Spinal cord (tissue), 9 donors: ENCODE measurements at regions not wholly inside any gene's neighbourhood (a gene's known extent, or its start where the extent isn't known, plus 50 kb on each side); places are given as distances from the start of the nearest gene placed in this dataset.
"Not testable (repeated sequence)": the region's sequence is repeated elsewhere in the genome, so short reads cannot be mapped to it uniquely, and the experiment has no call there.

Experiments used
- DNase-seq, 6 donors: peaks; one replicate each; pipeline versions ENCODE4 v3.0.0 to v3.0.0-alpha.2; 2013 to 2015; ENCODE audit warnings: low spot score in 6 of 6, low read depth in 4 of 6
- H3K27ac ChIP-seq: one replicate; pipeline ENCODE4 v1.5.1; 2013; ENCODE audit warnings: low read depth, low read length, control low read depth
- H3K27me3 ChIP-seq: one replicate; pipeline ENCODE4 v1.6.1; 2013; ENCODE audit warnings: low read length; ENCODE audit not compliant: control insufficient read depth, insufficient read depth
- H3K36me3 ChIP-seq: one replicate; pipeline ENCODE4 v1.6.1; 2013; ENCODE audit warnings: low read length; ENCODE audit not compliant: control insufficient read depth, insufficient read depth
- H3K4me1 ChIP-seq: one replicate; pipeline ENCODE4 v1.6.1; 2013; ENCODE audit warnings: low read length; ENCODE audit not compliant: control insufficient read depth, insufficient read depth
- H3K4me3 ChIP-seq: one replicate; pipeline ENCODE4 v1.5.1; 2013; ENCODE audit warnings: low read depth, low read length, control low read depth
- H3K9me3 ChIP-seq: one replicate; pipeline ENCODE4 v1.6.1; 2013; ENCODE audit warnings: low read length; ENCODE audit not compliant: control insufficient read depth, insufficient read depth
- WGBS: methylation state at CpG from one replicate; pipeline ENCODE4 v1.1.5; 2013; ENCODE audit warnings: missing lambda C conversion rate; ENCODE audit not compliant: insufficient coverage; 5-methylcytosine and 5-hydroxymethylcytosine counted together
- donor health status: healthy.

DNA sequence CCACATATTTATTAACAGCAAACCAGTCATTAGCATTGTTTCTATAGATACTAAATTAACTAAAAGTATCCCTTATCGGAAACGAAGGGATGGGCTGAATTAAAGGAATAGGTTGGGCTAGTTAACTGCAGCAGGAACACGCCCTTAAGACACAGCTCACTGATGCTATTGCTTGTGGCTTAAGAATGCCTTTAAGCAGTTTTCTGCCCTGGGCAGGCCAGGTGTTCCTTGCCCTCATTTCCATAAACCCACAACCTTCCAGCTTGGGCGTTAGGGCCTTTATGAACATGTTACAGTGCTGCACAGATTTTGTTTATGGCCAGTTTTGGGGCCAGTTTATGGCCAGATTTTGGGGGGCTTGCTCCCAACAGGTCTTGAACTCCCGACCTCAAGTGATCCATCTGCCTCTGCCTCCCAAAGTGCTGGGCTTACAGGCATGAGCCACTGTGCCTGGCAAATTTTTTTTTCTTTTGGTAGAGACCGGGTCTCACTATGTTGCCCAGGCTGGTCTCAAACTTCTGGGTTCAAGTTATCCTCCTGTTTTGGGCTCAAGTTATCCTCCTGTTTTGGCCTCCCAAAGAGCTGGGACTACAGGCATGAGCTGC is 90.1 kb upstream of the GRIN2A start:
- not testable (repeated sequence) for H3K27me3 ChIP-seq, H3K4me3 ChIP-seq, H3K4me1 ChIP-seq, H3K9me3 ChIP-seq, H3K36me3 ChIP-seq, DNase-seq, H3K27ac ChIP-seq
- WGBS, result 93% methylated on average over 2 of the region's 6 CpGs

DNA sequence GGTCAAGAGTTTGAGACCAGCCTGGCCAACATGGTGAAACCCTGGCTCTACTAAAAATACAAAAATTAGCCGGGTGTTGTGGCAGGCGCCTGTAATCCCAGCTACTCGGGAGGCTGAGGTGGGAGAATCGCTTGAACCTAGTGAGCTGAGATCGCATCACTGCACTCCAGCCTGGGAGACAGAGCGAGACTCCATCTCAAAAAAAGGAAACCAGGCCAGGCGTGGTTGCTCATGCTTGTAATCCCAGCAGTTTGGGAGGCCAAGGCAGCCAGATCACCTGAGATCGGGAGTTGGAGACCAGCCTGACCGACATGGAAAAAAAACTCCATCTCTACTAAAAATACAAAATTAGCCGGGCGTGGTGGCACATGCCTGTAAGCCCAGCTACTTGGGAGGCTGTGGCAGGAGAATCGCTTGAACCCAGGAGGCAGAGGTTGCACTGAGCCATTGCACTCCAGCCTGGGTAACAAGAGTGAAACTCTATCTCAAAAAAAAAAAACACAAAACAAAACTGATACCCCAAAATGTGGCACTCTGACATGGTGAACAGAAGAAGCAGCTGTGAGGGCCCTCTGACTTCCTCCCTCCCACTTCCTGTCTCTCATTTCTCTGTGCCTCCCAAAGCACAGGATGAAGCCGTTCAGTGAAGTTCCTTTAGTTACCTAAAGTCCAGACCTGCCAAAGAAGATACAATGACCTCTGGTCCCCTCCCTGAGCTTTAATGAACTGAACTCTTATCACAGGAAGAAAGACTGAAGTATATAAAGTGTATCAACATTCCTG is 93.2 kb upstream of the GRIN2A start:
- H3K27me3 ChIP-seq, result not testable (repeated sequence)

DNA sequence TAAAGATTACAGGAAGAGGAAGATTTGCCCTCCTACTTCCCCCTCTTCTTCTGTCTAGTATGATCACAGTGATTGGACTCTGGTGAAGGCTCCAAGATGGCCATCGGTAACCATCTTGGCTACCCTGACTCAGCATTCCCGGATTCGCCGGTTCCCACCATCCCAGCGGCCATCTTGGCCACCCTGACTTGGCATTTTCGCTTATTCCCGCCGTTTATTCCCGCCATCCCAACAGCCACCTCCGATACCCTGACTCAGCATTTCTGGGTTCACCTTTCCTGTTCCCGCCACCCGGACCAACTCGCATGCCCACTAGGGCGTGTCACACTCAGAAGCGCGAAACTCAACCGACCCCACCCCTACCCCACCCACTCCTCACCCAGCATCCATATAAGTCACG is 95.4 kb upstream of the GRIN2A start:
- Histone ChIP-seq H3K4me1 (no peaks in the 10 kb centered on the region), H3K27ac (no peak overlapping the region), H3K9me3 (no peaks in the 10 kb centered on the region), H3K4me3 (no peak overlapping the region), H3K27me3 (no peaks in the 10 kb centered on the region), H3K36me3 (no peaks in the 10 kb centered on the region)
- no peak for DNase-seq
- 88% methylated on average over 17 of the region's 18 CpGs for WGBS

More for the DNA sequence above, 93.2 kb upstream of the GRIN2A start:
- H3K4me1 ChIP-seq, H3K27ac ChIP-seq, H3K36me3 ChIP-seq, H3K9me3 ChIP-seq, H3K4me3 ChIP-seq, DNase-seq: not testable (repeated sequence)
- WGBS, result 95% methylated on average over 12 of the region's 13 CpGs

DNA sequence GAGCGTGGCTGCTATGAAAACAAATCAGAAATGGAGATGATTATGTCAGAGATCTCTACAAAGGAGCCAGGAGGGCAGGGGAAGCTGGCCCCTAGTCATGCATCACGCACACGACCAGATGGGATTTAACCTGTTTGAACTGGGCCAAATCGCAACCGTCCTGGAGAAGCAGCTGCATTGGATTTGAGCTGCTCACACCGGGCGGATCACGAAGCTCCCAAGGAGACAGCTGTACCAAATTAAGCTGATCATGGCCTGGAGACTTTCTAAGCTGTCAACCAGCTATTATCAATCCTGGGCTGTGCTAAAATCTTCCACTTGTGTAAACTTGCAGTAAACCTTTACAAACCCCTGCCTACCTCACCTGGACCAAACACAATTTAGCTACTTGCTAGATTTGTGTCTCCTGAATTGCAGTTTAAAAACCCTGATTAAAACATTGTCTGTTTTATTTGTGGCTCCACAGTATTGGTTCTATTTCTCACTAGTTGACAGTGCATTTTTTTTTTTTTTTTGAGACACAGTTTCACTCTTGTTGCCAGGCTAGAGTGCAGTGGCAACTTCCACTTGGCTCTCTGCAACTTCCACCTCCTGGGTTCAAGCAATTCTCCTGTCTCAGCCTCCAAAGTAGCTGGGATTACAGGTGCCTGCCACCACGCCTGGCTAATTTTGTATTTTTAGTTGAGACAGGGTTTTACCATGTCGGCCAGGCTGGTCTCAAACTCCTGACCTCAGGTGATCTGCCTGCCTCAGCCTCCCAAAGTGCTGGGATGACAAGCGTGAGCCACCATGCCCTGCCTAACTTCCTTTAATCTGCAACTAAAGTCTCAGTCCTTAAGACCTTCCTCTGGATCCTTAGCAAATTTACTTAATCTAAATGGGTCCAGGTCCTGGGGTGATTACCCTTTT is 98.3 kb upstream of the GRIN2A start:
- WGBS, result 70% methylated on average over 11 of the region's 11 CpGs
- DNase-seq, result no peak
- H3K9me3 ChIP-seq, result no peaks in the 10 kb centered on the region
- no peaks in the 10 kb centered on the region for H3K27me3 ChIP-seq
- H3K4me1 ChIP-seq, result no peaks in the 10 kb centered on the region
- H3K27ac ChIP-seq, result no peak overlapping the region
- H3K36me3 ChIP-seq, result no peaks in the 10 kb centered on the region
- H3K4me3 ChIP-seq, result no peak overlapping the region

DNA sequence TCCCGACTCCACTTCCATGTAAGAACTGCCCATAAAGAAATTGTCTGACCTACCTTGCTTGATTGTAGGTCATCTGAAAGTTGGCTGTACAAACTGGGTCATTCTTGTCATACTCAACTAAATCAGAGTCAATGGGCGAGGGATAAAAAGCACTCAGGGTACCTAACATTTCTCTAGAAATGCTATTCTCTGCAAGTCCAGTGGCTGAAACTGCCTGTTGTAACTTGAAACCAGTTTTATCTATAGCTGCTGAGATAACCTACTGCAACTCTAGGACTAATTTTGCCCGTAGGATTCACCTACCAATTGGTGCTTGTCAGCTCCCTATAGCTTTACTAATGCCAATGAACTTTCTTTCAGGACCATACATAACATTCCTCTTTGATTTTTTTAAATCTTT is 100.1 kb upstream of the GRIN2A start:
- H3K4me1 ChIP-seq, result no peaks in the 10 kb centered on the region
- H3K36me3 ChIP-seq, result no peaks in the 10 kb centered on the region
- no peak for DNase-seq
- no peaks in the 10 kb centered on the region for H3K9me3 ChIP-seq
- no peak overlapping the region for H3K27ac ChIP-seq
- H3K27me3 ChIP-seq, result no peaks in the 10 kb centered on the region
- no peak overlapping the region for H3K4me3 ChIP-seq
- WGBS, result 88% methylated on average over 1 of the region's 3 CpGs

DNA sequence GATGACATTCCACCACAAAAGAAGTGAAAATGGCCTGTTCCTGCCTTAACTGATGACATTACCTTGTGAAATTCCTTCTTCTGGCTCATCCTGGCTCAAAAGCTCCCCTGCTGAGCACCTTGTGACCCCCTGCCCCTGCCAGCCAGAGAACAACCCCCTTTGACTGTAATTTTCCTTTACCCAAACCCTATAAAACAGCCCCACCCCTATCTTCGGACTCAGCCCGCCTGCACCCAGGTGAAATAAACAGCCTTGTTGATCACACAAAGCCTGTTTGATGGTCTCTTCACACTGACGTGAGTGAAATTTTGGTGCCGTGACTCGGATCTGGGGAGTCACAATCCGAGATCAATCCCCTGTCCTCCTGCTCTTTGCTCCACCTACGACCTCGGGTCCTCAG is 101.0 kb upstream of the GRIN2A start:
- H3K4me1 ChIP-seq, H3K27me3 ChIP-seq, H3K4me3 ChIP-seq, H3K27ac ChIP-seq, DNase-seq, H3K9me3 ChIP-seq, H3K36me3 ChIP-seq: not testable (repeated sequence)
- 73% methylated on average over 7 of the region's 8 CpGs for WGBS

DNA sequence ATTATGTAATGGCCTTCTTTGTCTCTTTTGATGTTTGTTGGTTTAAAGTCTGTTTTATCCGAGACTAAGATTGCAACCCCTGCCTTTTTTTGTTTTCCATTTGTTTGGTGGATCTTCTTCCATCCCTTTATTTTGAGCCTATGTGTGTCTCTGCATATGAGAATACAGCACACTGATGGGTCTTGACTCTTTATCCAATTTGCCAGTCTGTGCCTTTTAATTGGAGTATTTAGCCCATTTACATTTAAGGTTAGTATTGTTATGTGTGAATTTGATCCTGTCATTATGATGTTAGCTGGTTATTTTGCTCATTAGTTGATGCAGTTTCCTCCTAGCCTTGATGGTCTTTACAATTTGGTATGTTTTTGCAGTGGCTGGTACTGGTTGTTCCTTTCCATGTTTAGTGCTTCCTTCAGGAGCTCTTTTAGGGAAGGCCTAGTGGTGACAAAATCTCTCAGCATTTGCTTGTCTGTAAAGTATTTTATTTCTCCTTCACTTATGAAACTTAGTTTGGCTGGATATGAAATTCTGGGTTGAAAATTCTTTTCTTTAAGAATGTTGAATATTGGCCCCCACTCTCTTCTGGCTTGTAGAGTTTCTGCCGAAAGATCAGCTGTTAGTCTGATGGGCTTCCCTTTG is 95.3 kb upstream of the ATF7IP2 start:
- H3K4me3 ChIP-seq, H3K9me3 ChIP-seq, H3K27ac ChIP-seq, H3K36me3 ChIP-seq, DNase-seq, H3K27me3 ChIP-seq, H3K4me1 ChIP-seq: not testable (repeated sequence)
- no CpG with 5 or more reads among the region's 2 CpGs for WGBS

DNA sequence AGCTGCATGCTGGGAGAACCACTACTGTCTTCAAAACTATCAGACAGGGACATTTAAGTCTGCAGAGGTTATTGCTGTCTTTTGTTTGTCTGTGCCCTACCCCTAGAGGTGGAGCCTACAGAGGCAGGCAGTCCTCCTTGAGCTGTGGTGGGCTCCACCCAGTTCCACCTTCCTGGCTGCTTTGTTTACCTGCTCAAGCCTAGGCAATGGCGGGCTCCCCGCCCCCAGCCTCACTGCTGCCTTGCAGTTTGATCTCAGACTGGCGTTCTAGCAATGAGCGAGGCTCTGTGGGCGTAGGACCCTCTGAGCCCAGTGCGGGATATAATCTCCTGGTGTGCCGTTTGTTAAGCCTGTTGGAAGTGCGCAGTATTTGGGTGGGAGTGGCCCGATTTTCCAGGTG is 93.7 kb upstream of the ATF7IP2 start:
- H3K4me3 ChIP-seq, DNase-seq: not testable (repeated sequence)
- WGBS, result 87% methylated on average over 9 of the region's 9 CpGs

DNA sequence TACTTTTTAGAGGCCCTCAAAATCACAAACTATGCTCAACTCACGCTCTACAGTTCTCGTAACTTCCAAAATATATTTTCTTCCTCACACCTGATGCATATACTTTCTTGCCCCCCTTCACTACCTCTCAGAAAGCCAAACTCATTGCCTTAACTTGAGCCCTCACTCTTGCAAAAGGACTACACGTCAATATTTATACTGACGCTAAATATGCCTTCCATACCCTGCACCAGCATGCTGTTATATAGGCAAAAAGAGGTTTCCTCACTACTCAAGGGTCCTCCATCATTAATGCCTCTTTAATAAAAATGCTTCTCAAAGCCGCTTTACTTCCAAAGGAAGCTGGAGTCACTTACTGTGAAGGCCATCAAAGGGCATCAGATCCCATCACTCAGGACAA is 92.9 kb upstream of the ATF7IP2 start:
- H3K9me3 ChIP-seq, H3K4me1 ChIP-seq, H3K4me3 ChIP-seq, H3K36me3 ChIP-seq, H3K27ac ChIP-seq, DNase-seq, H3K27me3 ChIP-seq: not testable (repeated sequence)
- 70% methylated on average over 5 of the region's 5 CpGs for WGBS

More for the DNA sequence above, 93.7 kb upstream of the ATF7IP2 start:
- not testable (repeated sequence) for H3K9me3 ChIP-seq, H3K27ac ChIP-seq, H3K4me1 ChIP-seq, H3K27me3 ChIP-seq, H3K36me3 ChIP-seq
